HEK293 (cell line): ENCODE measurements at regions not wholly inside any gene's neighbourhood (a gene's known extent, or its start where the extent isn't known, plus 50 kb on each side); places are given as distances from the start of the nearest gene placed in this dataset.

ENCODE experiments used
- GFI1B ChIP-seq: fragments of 450-650 bp; formaldehyde crosslinking; IDR thresholded peaks from 2 replicates; pipeline ENCODE4 v1.5.1; 2016; ENCODE audit warnings: missing biosample characterization, missing genetic modification characterization
- IKZF3 ChIP-seq: fragments of 450-650 bp; IDR thresholded peaks from 2 replicates; pipeline ENCODE4 v1.5.0; 2018; ENCODE audit warnings: missing biosample characterization, mild to moderate bottlenecking, missing genetic modification characterization, moderate library complexity
- KLF1 ChIP-seq: fragments of 450-650 bp; formaldehyde crosslinking; IDR thresholded peaks from 2 replicates; pipeline ENCODE4 v1.5.1; 2016; ENCODE audit warnings: missing biosample characterization, missing genetic modification characterization
- SETDB1 ChIP-seq: IDR thresholded peaks from one replicate; pipeline ENCODE4 v1.6.1; 2017; ENCODE audit warnings: mild to moderate bottlenecking, low read length, moderate library complexity, mixed read lengths; ENCODE audit not compliant: insufficient read length
- SP7 ChIP-seq: fragments of 450-650 bp; formaldehyde crosslinking; IDR thresholded peaks from 2 replicates; pipeline ENCODE4 v1.5.1; 2016; ENCODE audit warnings: missing biosample characterization, missing genetic modification characterization
- ZNF24 ChIP-seq: fragments of 450-650 bp; formaldehyde crosslinking; IDR thresholded peaks from 2 replicates; pipeline ENCODE4 v1.5.1; 2016; ENCODE audit warnings: missing biosample characterization, missing genetic modification characterization
- ZNF274 ChIP-seq, 2 experiments: fragments of 200-500 bp in 1 of 2; fragments of 450-650 bp in 1 of 2; sonication (Bioruptor generic) in 1 of 2; formaldehyde crosslinking in 1 of 2; IDR thresholded peaks; 2 replicates each; pipeline versions ENCODE4 v1.5.1 to v1.6.1; 2014 to 2016; ENCODE audit warnings: borderline replicate concordance in 1 of 2, inconsistent platforms in 1 of 2, low read length in 1 of 2, missing biosample characterization in 1 of 2, missing genetic modification characterization in 1 of 2
- ZNF324 ChIP-seq: fragments of 450-650 bp; formaldehyde crosslinking; IDR thresholded peaks from 2 replicates; pipeline ENCODE4 v1.5.1; 2016; ENCODE audit warnings: missing biosample characterization, missing genetic modification characterization
- ZNF549 ChIP-seq: fragments of 450-650 bp; IDR thresholded peaks from 2 replicates; pipeline ENCODE4 v1.5.1; 2018; ENCODE audit warnings: missing biosample characterization, missing genetic modification characterization, mild to moderate bottlenecking, inconsistent platforms, moderate library complexity
- ZSCAN30 ChIP-seq: fragments of 450-650 bp; IDR thresholded peaks from 2 replicates; pipeline ENCODE4 v1.5.1; 2018; ENCODE audit warnings: missing biosample characterization, mild to moderate bottlenecking, missing genetic modification characterization, moderate library complexity
- TF ChIP-seq, protein P1 (sequence below): fragments of 450-650 bp; formaldehyde crosslinking; IDR thresholded peaks from 2 replicates; pipeline ENCODE4 v1.5.1; 2016; ENCODE audit warnings: missing biosample characterization, missing genetic modification characterization
- TF ChIP-seq, protein P2 (sequence below): fragments of 450-650 bp; formaldehyde crosslinking; IDR thresholded peaks from 2 replicates; pipeline ENCODE4 v1.5.1; 2016; ENCODE audit warnings: missing biosample characterization, missing genetic modification characterization

DNA sequence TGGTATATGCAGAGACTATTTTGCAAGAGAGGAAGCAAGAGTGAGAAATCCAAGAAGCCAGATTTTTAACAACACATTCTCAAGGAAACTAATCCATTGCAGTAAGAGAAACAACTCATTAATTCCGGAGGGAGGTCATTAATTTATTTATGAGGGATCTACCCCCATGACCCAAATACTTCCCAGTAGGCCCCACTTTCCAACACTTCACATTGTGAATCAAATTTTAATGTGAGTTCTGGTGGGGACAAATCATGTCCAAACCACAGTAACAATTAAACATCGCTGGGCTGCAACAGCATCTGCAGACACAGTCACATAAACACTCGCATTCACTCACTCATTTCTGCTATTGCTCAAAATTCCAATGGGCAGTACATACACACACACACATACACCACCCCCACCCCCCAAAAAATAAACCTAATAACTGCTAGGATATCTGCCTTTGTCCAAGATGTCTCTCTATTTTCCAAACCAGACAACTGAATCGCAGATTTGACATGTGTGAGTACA, 1483.7 kb downstream of the PCDH9 start:
- TF ChIP-seq, protein P1, sequence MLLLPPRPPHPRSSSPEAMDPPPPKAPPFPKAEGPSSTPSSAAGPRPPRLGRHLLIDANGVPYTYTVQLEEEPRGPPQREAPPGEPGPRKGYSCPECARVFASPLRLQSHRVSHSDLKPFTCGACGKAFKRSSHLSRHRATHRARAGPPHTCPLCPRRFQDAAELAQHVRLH (tag by site-specific recombination), result no peak
- TF ChIP-seq ZSCAN30, result no peak
- no peak for TF ChIP-seq GFI1B
- no peak for TF ChIP-seq KLF1
- TF ChIP-seq, protein P2, sequence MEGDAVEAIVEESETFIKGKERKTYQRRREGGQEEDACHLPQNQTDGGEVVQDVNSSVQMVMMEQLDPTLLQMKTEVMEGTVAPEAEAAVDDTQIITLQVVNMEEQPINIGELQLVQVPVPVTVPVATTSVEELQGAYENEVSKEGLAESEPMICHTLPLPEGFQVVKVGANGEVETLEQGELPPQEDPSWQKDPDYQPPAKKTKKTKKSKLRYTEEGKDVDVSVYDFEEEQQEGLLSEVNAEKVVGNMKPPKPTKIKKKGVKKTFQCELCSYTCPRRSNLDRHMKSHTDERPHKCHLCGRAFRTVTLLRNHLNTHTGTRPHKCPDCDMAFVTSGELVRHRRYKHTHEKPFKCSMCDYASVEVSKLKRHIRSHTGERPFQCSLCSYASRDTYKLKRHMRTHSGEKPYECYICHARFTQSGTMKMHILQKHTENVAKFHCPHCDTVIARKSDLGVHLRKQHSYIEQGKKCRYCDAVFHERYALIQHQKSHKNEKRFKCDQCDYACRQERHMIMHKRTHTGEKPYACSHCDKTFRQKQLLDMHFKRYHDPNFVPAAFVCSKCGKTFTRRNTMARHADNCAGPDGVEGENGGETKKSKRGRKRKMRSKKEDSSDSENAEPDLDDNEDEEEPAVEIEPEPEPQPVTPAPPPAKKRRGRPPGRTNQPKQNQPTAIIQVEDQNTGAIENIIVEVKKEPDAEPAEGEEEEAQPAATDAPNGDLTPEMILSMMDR (tag by site-specific recombination), result no peak
- TF ChIP-seq ZNF24, result no peak
- TF ChIP-seq ZNF274 (IDR thresholded peaks at IDR 0.05; ENCODE audit: low read length), result no peak
- TF ChIP-seq ZNF274 (tag by site-specific recombination; IDR thresholded peaks at IDR 0.05; ENCODE audit: borderline replicate concordance), result no peak
- TF ChIP-seq ZNF549, result no peak
- TF ChIP-seq SETDB1, result no peak
- TF ChIP-seq SP7, result no peak
- TF ChIP-seq IKZF3, result no peak
- no peak for TF ChIP-seq ZNF324
